ENCODE measurements at regions not wholly inside any gene's neighbourhood (a gene's known extent, or its start where the extent isn't known, plus 50 kb on each side); places are given as distances from the start of the nearest gene placed in this dataset.

- TF ChIP-seq, protein P1, sequence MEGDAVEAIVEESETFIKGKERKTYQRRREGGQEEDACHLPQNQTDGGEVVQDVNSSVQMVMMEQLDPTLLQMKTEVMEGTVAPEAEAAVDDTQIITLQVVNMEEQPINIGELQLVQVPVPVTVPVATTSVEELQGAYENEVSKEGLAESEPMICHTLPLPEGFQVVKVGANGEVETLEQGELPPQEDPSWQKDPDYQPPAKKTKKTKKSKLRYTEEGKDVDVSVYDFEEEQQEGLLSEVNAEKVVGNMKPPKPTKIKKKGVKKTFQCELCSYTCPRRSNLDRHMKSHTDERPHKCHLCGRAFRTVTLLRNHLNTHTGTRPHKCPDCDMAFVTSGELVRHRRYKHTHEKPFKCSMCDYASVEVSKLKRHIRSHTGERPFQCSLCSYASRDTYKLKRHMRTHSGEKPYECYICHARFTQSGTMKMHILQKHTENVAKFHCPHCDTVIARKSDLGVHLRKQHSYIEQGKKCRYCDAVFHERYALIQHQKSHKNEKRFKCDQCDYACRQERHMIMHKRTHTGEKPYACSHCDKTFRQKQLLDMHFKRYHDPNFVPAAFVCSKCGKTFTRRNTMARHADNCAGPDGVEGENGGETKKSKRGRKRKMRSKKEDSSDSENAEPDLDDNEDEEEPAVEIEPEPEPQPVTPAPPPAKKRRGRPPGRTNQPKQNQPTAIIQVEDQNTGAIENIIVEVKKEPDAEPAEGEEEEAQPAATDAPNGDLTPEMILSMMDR (IDR thresholded peaks at IDR 0.05), result no peak
- TF ChIP-seq POLR2AphosphoS5 (IDR thresholded peaks at IDR 0.05) (no peak), POLR2A (IDR thresholded peaks at IDR 0.05) (no peak), EP300 (IDR thresholded peaks at IDR 0.05) (no peak)
These were observed 158.6 kb upstream of the TNFAIP3 start for GRCh38 chr6:137708481-137708880.
